Fibroblast of the conjunctiva (primary cell): ENCODE measurements at regions not wholly inside any gene's neighbourhood (a gene's known extent, or its start where the extent isn't known, plus 50 kb on each side); places are given as distances from the start of the nearest gene placed in this dataset.
"Not testable (repeated sequence)": the region's sequence is repeated elsewhere in the genome, so short reads cannot be mapped to it uniquely, and the experiment has no call there.

Experiments
- DNase-seq: peaks from one replicate; pipeline ENCODE4 v3.0.0-alpha.2; 2010; ENCODE audit warnings: low read depth

DNA sequence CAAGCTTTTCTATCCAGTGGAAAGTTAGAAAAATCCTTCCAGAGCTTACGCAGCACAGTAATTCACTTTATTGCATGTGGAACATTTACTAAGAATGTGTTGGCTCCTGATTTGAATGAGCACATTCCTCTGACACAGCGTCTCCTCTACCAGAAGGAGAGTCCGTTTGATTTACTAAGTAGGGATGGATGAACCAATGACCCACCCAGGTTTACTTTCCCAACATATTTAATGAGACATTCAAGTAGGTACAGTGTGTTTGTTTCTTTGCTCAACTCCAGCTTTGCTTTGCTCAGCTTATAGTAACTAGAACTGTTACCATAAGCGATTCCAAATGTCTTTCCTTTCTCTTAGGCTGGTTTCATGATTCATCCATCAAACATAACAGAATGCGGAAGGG, 161.7 kb downstream of the SMARCA1 start:
- no peak for DNase-seq

DNA sequence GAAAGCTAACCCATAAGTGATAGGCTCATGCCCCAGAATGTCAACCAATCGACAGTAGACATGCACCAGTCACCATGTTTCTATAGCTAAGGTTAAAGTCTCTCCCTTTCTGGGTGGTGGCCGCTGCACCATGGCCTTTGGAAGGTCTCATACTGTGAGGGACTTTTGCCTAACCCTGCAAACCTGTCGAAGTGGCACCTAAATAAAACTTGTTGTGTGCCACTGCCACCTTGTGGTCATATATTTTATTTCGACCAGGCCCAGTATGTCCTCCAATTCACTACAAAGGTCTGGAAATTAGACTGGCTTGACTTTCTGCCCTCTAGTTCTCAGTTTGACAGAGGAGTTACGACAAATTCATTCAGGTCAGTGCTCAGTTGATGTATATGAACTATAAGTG, 163.1 kb downstream of the SMARCA1 start:
- peak; percentile 9 for DNase-seq

GRCh38 chrX:129359269-129359668, 164.0 kb downstream of the SMARCA1 start:
- no peak for DNase-seq

GRCh38 chrX:129357428-129357827, 165.9 kb downstream of the SMARCA1 start:
- not testable (repeated sequence) for DNase-seq

DNA sequence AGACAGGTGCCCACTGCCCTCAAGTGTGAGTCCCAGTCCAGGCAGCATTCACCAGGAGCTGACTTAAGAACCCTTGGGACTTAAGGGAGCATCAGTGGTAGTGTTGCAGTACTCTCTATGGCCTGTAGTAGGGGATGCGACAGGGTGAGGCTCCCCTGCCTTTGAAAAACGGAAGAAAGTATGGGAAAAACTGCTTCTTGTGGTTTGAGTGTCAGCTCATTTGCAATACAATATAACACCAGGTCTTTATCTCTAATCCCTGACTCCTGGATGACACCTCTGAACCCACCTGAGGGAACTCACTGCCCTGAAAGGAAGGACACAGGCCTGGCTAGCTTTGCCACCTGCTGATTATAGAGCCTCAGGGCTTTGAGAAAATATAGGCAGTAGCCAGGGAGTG, 176.0 kb downstream of the SMARCA1 start:
- no peak for DNase-seq

DNA sequence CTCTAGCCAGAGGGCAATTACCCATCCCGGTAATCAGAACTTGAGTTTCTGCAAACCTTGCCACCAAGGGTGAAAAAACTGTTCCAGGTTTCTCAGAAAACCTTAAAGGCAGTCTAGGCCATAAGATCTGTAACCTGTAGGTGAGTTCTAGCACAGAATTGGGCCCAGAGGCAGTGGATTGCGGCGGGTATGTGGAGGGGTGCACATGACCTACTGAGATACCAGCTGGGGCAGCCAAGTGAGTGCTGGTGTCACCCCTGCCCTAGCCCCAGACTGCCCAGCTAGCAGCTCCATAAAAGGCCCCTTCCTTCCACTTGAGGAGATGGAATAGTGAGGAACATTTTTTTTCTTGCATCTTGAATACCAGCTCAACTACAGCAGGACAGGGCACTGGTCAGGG, 176.7 kb downstream of the SMARCA1 start:
- DNase-seq: no peak

GRCh38 chrX:129337264-129337663, 186.0 kb downstream of the SMARCA1 start:
- not testable (repeated sequence) for DNase-seq

DNA sequence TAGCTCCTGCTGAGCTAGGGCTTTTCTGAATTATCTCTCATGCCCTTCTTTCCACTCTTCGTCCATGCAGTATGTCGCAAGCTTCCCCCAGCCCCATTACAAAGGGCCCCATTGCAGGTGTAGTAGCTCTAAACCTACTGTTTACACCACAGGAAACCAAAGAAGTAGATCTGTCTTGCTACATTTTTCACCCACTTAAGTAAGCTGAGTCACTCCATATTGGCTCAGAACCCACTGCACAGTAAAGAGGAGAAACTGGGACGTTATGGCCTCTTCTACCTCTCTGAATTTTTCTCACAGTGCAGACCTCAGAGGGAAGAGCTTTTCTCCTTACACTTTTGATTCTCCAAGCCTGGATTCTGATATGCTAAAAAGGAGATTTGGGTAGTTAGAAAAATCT, 200.2 kb downstream of the SMARCA1 start:
- DNase-seq: no peak

DNA sequence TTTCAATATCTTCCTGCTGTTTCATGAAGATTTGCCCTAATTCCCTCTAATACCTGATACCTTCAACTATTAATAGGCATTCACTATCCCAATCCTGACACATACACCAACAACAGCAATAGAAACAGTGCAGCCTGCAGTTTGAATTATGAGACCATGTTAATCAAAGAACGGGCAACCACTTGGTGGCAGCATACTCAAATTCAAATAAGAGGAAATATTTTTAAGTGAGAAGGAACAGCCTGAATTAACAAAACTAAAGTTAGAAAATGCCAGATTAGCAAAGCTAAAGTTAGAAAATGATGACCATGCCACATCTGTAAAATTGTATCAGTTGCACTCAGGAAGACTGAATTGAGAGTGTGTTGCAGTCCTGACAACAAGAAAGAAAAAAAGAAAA, 204.9 kb downstream of the SMARCA1 start:
- DNase-seq: no peak

GRCh38 chrX:129316461-129316860, 206.8 kb downstream of the SMARCA1 start:
- no peak for DNase-seq

DNA sequence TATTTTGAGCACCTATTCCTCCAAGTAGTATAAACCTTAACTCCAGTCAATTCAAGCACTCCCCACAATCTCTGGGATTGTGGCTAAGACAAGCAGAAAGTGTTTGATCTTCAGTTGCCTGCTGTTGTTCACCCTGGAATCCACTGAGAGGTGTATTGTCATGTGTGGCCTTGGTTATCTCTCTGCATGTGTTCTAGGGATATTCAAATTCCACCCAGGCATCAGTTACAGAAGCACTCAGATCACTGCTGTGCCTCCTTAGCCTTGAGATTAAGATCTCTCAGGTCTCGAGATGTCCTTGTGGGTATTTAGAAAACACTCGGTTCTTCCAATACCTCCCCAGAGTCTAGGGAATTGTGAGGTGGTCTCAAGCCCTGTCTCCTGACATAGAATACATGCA, 213.3 kb downstream of the SMARCA1 start:
- DNase-seq: no peak

DNA sequence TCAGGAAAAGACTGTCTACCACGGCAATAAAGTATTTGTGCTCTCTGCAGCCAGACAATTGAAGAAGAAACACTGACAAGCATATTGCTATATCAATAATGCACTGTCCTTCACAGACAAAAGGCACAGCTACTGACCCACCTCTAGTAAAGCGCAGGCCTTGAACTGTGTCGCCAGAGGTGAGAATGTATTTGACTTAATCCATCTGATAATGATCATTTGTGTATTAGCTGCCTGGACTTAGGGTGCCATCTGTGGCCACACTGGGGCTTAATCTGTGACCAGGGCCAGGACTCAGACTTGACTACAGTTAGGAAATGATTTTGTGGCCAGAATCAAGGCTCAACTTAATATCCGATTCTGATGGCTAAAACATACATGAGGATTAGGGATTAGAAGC, 260.4 kb downstream of the SMARCA1 start:
- no peak for DNase-seq

- DNase-seq: not testable (repeated sequence)
Measured at GRCh38 chrX:129255516-129255915, 267.8 kb downstream of the SMARCA1 start.

- DNase-seq: no peak
Measured at GRCh38 chrX:129249563-129249962, 273.7 kb downstream of the SMARCA1 start.

DNA sequence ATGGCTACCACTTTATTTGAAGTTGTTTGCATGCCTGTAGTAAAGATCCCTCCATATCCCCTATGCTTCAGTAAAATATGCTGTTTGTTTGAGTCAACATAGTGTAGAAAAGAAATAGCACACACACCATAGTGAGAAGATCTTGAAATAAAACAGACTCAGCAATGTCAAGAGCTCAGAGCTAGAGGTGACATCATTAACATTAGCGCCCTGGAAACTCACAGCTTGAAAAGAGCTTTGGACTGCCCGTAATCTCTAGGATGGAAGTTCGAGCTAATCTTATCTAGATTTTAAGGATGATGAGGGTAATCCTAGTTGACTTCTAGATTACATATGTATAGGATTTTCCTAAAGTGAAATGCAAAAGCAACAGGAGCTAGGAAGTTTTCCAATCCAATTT, 275.6 kb downstream of the SMARCA1 start:
- no peak for DNase-seq

DNA sequence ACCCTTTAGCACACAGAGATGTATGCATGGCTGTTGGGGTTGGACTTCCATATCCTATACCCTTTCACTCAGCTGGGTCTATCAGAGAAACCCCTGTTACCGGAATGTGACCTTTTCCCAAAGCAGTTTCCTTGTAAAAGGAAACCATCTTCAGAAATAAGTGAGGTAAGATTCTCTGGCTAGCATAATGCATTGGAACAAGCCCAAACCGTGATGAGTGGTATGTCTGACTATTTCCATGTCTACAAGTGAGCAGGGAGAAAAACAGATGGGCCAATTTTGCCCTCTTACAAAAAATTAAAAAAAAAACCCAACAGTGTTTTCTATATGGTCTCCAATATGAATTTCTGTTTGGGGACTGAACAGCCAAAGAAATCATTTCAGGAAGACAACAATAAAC, 283.9 kb downstream of the SMARCA1 start:
- no peak for DNase-seq

DNA sequence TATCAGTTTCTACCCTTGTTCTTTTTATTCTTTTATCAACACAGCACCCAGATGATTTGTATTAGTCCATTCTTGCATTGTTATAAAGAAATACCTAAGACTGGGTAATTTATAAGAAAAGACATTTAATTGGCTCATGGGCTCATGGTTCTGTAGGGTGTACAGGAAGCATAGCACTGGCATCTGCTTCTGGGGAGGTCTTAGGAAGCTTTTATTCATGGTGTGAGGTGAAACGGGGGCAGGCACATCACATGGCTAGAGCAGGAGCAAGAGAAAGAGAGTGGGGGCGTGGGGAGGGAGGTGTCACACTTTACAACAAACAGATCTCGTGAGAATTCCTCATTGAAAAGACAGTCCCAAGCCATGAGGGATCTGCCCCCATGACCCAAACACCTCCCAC, 285.3 kb downstream of the SMARCA1 start:
- no peak for DNase-seq

- DNase-seq: no peak
Measured at GRCh38 chrX:129235903-129236302, 287.4 kb downstream of the SMARCA1 start.

- no peak for DNase-seq
Measured at GRCh38 chrX:129233786-129234185, 289.5 kb downstream of the SMARCA1 start.

DNA sequence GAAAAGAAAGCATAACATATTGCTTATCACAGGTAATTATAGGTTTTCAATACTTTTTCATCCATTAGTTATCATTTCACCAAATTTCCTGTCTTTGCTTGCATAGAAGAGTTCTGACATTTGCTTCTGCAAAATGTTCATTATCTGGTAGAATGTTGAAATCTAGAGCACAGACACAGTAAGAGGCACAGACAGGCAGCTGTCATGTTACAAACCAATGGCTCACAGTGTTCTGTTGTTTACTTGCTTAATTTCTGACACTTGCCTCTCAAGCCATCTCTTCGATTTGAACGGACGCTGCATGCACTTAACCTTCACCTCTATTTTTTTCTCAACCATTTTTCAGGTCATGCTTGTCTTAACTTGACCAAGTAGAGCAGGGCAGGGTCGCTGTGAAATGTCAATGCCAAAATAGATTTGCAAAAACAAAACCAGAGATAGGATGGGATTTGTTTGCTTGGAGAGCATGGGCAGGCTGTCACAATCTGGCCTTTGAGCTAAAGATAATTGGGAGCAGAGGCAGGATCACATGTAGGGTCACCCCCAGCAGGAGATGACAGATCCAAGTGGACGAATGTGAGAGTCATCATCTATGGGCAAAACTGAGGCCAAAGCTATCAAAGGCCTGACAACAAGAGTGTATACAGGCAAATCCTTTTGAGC, 292.3 kb downstream of the SMARCA1 start:
- no peak for DNase-seq

DNA sequence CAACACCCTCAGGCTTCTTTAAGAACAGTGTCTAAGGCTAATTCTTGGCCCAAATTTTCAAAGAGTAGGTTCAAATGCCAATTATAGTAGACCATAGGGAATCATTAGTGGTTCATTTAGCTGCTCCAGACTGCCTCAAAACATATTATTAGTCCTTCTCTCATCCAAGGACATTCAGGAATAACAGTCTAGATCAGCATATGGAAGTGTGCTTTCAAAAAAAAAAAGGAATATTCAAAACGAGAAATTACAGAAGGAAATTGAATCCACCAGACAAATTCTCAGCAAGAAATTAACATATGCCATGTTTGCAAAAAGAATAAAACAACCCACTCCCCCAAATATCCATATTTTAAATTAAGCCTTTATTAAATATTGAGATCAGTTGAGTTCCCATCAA, 293.1 kb downstream of the SMARCA1 start:
- DNase-seq: no peak

DNA sequence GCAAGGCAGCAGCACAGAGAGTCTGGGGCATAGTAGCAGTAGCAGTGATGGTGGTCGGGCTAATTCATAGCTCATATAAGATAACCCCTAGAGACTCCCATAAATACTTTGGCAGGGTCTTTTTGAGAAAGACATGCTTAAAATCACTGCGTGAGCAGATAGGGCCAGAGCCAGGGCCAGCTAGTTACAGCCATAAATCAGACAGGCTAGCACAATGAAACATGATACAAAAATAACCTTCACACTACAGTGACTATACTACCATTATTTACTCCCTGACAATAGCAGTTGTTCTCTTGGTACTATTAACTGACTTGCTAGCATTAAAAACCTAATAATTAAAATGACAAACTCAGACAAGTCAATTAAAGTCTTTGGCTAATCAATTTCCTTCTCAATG, 295.9 kb downstream of the SMARCA1 start:
- no peak for DNase-seq

DNA sequence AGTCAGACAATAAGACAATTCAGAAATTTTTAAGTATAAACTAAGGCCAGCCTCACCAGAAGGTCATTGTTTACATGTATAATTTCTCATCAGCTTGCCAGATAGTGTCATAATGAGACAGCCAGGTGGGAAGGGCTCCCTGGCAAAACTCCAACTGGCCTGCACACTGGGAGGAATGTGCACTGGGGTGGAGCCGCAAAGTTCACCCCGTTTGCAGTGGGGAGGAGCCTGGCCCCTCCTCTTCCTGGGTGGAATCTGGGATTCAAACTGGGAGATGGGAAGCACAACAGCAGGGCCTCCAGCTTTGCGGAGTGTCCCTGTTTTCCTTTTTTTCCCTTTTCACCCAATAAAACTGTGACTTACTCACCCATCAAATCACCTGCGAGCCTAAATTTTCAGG, 329.9 kb downstream of the SMARCA1 start:
- no peak for DNase-seq

DNA sequence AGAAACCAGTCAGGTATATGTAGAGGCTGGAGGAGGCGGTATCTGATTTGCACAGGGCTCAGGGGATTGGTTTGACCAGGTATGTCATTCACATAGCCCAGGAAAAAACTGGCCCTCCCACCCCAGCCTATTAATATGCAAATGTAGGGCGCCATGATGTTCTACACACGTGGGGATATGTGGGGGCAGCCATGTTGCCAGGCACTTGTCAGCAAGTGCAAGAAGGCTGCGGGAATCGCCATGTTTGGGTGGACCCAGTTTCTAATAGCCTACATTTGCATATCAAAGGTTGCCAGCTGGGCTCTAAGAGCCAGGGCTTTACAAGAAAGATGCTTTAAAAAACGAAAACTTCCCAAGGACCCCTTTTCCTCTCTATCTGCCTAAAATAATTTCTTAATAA, 335.1 kb downstream of the SMARCA1 start:
- DNase-seq: no peak

- no peak for DNase-seq
Measured at GRCh38 chrX:129176710-129177109, 346.6 kb downstream of the SMARCA1 start.
